ENCODE measurements at regions not wholly inside any gene's neighbourhood (a gene's known extent, or its start where the extent isn't known, plus 50 kb on each side); places are given as distances from the start of the nearest gene placed in this dataset.

DNA sequence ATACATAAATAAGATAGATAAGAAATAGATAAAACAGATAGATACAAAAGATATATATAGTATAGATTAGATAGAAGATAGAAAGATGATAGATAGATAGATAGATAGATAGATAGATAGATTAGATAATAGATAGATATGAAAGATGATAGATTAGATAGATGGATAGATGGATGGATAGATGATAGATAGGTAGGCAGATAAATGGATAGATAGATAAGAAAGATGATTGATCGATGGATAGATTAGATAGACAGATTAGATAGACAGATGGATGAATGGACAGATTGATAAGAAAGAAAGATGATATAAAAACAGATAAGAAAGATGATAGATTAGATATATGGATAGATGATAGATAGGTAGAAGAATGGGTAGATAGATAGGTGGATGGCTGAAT is 90.3 kb downstream of the SMIM20 start:
- TF ChIP-seq, protein P1, sequence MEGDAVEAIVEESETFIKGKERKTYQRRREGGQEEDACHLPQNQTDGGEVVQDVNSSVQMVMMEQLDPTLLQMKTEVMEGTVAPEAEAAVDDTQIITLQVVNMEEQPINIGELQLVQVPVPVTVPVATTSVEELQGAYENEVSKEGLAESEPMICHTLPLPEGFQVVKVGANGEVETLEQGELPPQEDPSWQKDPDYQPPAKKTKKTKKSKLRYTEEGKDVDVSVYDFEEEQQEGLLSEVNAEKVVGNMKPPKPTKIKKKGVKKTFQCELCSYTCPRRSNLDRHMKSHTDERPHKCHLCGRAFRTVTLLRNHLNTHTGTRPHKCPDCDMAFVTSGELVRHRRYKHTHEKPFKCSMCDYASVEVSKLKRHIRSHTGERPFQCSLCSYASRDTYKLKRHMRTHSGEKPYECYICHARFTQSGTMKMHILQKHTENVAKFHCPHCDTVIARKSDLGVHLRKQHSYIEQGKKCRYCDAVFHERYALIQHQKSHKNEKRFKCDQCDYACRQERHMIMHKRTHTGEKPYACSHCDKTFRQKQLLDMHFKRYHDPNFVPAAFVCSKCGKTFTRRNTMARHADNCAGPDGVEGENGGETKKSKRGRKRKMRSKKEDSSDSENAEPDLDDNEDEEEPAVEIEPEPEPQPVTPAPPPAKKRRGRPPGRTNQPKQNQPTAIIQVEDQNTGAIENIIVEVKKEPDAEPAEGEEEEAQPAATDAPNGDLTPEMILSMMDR (IDR thresholded peaks at IDR 0.05), result no peak
- no peak for TF ChIP-seq POLR2A (IDR thresholded peaks at IDR 0.05)

All from testis (tissue), 2 donors.